Mucosa of descending colon (tissue), 3 donors: ENCODE measurements at regions not wholly inside any gene's neighbourhood (a gene's known extent, or its start where the extent isn't known, plus 50 kb on each side); places are given as distances from the start of the nearest gene placed in this dataset.

ENCODE experiments used
- ATAC-seq: fragments of 200-7000 bp; cut with Tn5 transposase; one replicate; pipeline ENCODE4 v1.9.1; 2020; ENCODE audit warnings: mild to moderate bottlenecking, moderate library complexity
- DNase-seq, 3 donors: peaks; one replicate each; pipeline ENCODE4 v3.0.0-alpha.2; 2020
- H3K36me3 ChIP-seq: fragments of 200-600 bp; one replicate; pipeline ENCODE4 v1.8.0; 2021; ENCODE audit warnings: low read depth, mild to moderate bottlenecking
- H3K4me1 ChIP-seq: fragments of 200-600 bp; one replicate; pipeline ENCODE4 v1.8.0; 2021; ENCODE audit warnings: low read depth, mild to moderate bottlenecking
- H3K4me3 ChIP-seq: fragments of 200-600 bp; one replicate; pipeline ENCODE4 v1.8.0; 2021; ENCODE audit warnings: mild to moderate bottlenecking
- H3K9me3 ChIP-seq: fragments of 200-600 bp; one replicate; pipeline ENCODE4 v1.8.0; 2021; ENCODE audit warnings: mild to moderate bottlenecking
- CTCF ChIP-seq: fragments of 200-600 bp; IDR thresholded peaks from one replicate; pipeline ENCODE4 v1.8.0; 2022; ENCODE audit warnings: antibody characterized with exemption, mild to moderate bottlenecking
- intact Hi-C, 2 donors: fragments of 100-400 bp; cut with DNase I in 1 of 2; cut with micrococcal nuclease in 1 of 2; formaldehyde crosslinking; loops; one replicate each; pipeline versions ENCODE4 v1.11.0 to v1.11.1; 2022; cut with DNase I, micrococcal nuclease
- donor health status: DM: no; HTN: no; CAD: no; lungs with moderate emphysema.
- donor health status: DM: no; HTN: no; CAD: no.
- donor health status: DM: no; HTN: yes; CAD: no.

- ATAC-seq (no peak), DNase-seq (no peak)
- no peak overlapping the region for H3K4me3 ChIP-seq
- no peaks in the 10 kb centered on the region for H3K36me3 ChIP-seq
- intact Hi-C loops, result no loop called here
- no peaks in the 10 kb centered on the region for H3K9me3 ChIP-seq
- no peak for TF ChIP-seq CTCF
- no peaks in the 10 kb centered on the region for H3K4me1 ChIP-seq
These were observed 147.9 kb upstream of the CTSO start for GRCh38 chr4:156101571-156101970.

- Histone ChIP-seq H3K9me3 (no peaks in the 10 kb centered on the region), H3K4me1 (no peaks in the 10 kb centered on the region), H3K36me3 (no peaks in the 10 kb centered on the region), H3K4me3 (no peak overlapping the region)
- TF ChIP-seq CTCF, result no peak
- DNase-seq (no peak), ATAC-seq (no peak)
- intact Hi-C loops, result no loop called here
These were observed 147.0 kb upstream of the CTSO start for GRCh38 chr4:156100651-156101050.

GRCh38 chr4:156098805-156099204 is 145.1 kb upstream of the CTSO start:
- Histone ChIP-seq H3K36me3 (no peaks in the 10 kb centered on the region), H3K4me1 (no peaks in the 10 kb centered on the region), H3K9me3 (no peaks in the 10 kb centered on the region), H3K4me3 (no peak overlapping the region)
- DNase-seq (no peak), ATAC-seq (no peak)
- intact Hi-C loops, result no loop called here
- no peak for TF ChIP-seq CTCF

- intact Hi-C loops, result no loop called here
- no peak for TF ChIP-seq CTCF
- Histone ChIP-seq H3K9me3 (no peaks in the 10 kb centered on the region), H3K4me1 (no peaks in the 10 kb centered on the region), H3K36me3 (no peaks in the 10 kb centered on the region), H3K4me3 (no peak overlapping the region)
- ATAC-seq, result no peak
- no peak for DNase-seq
These were observed 131.4 kb upstream of the CTSO start for GRCh38 chr4:156085100-156085499.

- ATAC-seq, result no peak
- TF ChIP-seq CTCF, result no peak
- intact Hi-C loops, result no loop called here
- no peak for DNase-seq
- no peaks in the 10 kb centered on the region for H3K36me3 ChIP-seq
- H3K9me3 ChIP-seq, result no peaks in the 10 kb centered on the region
- H3K4me3 ChIP-seq, result no peak overlapping the region
- H3K4me1 ChIP-seq, result no peaks in the 10 kb centered on the region
These were observed 130.7 kb upstream of the CTSO start for GRCh38 chr4:156084373-156084772.

GRCh38 chr4:156073976-156074375 is 120.3 kb upstream of the CTSO start:
- no peaks in the 10 kb centered on the region for H3K9me3 ChIP-seq
- H3K4me3 ChIP-seq, result no peak overlapping the region
- DNase-seq (no peak), ATAC-seq (no peak)
- intact Hi-C loops, result no loop called here
- TF ChIP-seq CTCF, result no peak
- H3K4me1 ChIP-seq, result no peaks in the 10 kb centered on the region
- H3K36me3 ChIP-seq, result no peaks in the 10 kb centered on the region
